A673 (cell line): ENCODE measurements at regions not wholly inside any gene's neighbourhood (a gene's known extent, or its start where the extent isn't known, plus 50 kb on each side); places are given as distances from the start of the nearest gene placed in this dataset.

Experiments
- BruUV-seq: library from RNA; stranded (reverse); fragments of 400-500 nt; replicated peaks from 2 replicates; lab custom pipeline; 2021; lab: Mats Ljungman, UMichigan
- CTCF ChIA-PET: fragments of 300-600 bp; sonication (Branson Sonifier 250); formaldehyde crosslinking; loops from one replicate; lab custom pipeline; 2022; ENCODE audit warnings: antibody characterized with exemption; lab: Charles Lee
- POLR2A ChIA-PET: fragments of 300-600 bp; sonication (Branson Sonifier 250); formaldehyde crosslinking; loops from one replicate; lab custom pipeline; 2022; ENCODE audit warnings: antibody characterized with exemption; ENCODE audit not compliant: low non-redundant PET; lab: Charles Lee
- DNase-seq: peaks from one replicate; pipeline ENCODE4 v3.0.0-alpha.2; 2015; ENCODE audit warnings: low spot score
- H3K27ac ChIP-seq: fragments of 200-600 bp; sonication (generic); 2 replicates; pipeline ENCODE4 v1.5.1; 2016; ENCODE audit warnings: mixed run types, low read depth, mild to moderate bottlenecking, mixed read lengths, antibody characterized with exemption, low read length; ENCODE audit not compliant: poor library complexity, severe bottlenecking
- H3K27me3 ChIP-seq: fragments of 200-600 bp; sonication (generic); replicated peaks from 2 replicates; pipeline ENCODE4 v1.6.1; 2017; ENCODE audit warnings: mixed run types, low read depth, mild to moderate bottlenecking, mixed read lengths, antibody characterized with exemption, low read length; ENCODE audit not compliant: insufficient read depth, poor library complexity
- H3K36me3 ChIP-seq: fragments of 200-600 bp; sonication (generic); 2 replicates; pipeline ENCODE4 v1.6.1; 2016; ENCODE audit warnings: mixed run types, mild to moderate bottlenecking, mixed read lengths, antibody characterized with exemption, low read length; ENCODE audit not compliant: insufficient read depth, poor library complexity, severe bottlenecking
- H3K4me1 ChIP-seq: fragments of 200-600 bp; sonication (generic); 2 replicates; pipeline ENCODE4 v1.6.1; 2017; ENCODE audit warnings: mixed run types, mild to moderate bottlenecking, mixed read lengths, antibody characterized with exemption, low read length; ENCODE audit not compliant: insufficient read depth, poor library complexity, severe bottlenecking
- H3K4me3 ChIP-seq: fragments of 200-600 bp; sonication (generic); 2 replicates; pipeline ENCODE4 v1.5.1; 2016; ENCODE audit warnings: low read depth, mixed run types, mild to moderate bottlenecking, mixed read lengths, low read length; ENCODE audit not compliant: poor library complexity, severe bottlenecking
- H3K9me3 ChIP-seq: fragments of 200-600 bp; sonication (generic); 2 replicates; pipeline ENCODE4 v1.6.1; 2016; ENCODE audit warnings: mixed run types, low read depth, mild to moderate bottlenecking, mixed read lengths, antibody characterized with exemption, low read length; ENCODE audit not compliant: poor library complexity, severe bottlenecking
- EZH2 ChIP-seq: fragments of 200-600 bp; sonication (generic); IDR thresholded peaks from 2 replicates; pipeline ENCODE4 v1.6.1; 2017; ENCODE audit warnings: borderline replicate concordance, low read depth, mild to moderate bottlenecking, mixed read lengths, antibody characterized with exemption, low read length; ENCODE audit not compliant: poor library complexity, severe bottlenecking
- intact Hi-C: fragments of 100-400 bp; cut with micrococcal nuclease; formaldehyde crosslinking; loops from one replicate; pipeline ENCODE4 v1.10.0; 2022; ENCODE audit not compliant: unreplicated experiment
- TF ChIP-seq, protein P1 (sequence below): fragments of 300-800, 200-600 bp; sonication (generic); conservative IDR thresholded peaks from 2 replicates; pipeline ENCODE4 v1.5.1; 2017; ENCODE audit warnings: low read depth, mild to moderate bottlenecking, antibody characterized with exemption, low read length, moderate library complexity, mixed read lengths

DNA sequence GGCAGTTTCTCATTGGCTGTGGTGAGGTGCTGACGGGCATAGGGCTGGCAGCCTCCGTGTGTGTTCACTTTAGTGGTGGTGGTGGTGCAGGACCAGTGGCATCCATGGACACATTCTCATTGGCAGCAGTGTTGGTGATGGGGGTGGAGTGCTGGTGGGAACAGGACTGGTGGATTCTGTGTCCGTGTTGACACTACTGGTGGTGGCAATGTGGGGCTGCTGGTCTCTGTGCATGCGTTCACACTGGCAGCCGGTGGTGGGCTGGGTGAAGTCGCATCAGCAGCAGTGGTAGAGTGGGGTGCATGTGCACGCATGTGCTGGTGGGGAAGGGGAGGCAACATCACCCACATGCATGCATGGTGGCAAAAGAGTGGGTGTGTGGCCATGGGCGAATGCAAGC, 1471.4 kb upstream of the PCDH20 start:
- no peaks in the 10 kb centered on the region for H3K9me3 ChIP-seq
- no peak overlapping the region for H3K4me3 ChIP-seq
- DNase-seq: no peak
- intact Hi-C loops: no loop called here
- ChIA-PET CTCF (no interaction called here), POLR2A (no interaction called here)
- H3K27ac ChIP-seq: no peak overlapping the region
- no peaks in the 10 kb centered on the region for H3K36me3 ChIP-seq
- H3K4me1 ChIP-seq: no peaks in the 10 kb centered on the region
- no peak for TF ChIP-seq EZH2
- no TSS peak for BruUV-seq
- H3K27me3 ChIP-seq: no peaks in the 10 kb centered on the region

DNA sequence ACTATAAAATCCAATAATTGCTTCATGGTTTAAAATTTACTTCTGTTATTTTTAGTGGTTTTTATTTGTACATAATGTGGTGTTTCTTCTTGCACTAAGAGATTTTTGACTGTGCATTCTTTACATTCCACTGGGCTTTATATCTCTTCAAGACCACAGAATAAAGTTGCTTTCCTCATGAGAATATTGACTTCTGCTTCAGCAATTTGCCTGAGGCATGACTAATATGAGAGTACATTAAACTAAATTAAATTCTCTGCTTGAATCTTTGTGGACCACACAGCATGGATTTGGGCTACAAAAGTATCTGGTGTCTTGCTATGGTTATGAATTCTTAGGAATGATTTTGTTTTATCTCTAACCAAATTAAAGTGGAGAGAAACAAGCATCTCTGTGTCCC, 1463.4 kb upstream of the PCDH20 start:
- ChIA-PET CTCF (no interaction called here), POLR2A (no interaction called here)
- intact Hi-C loops: no loop called here
- no peaks in the 10 kb centered on the region for H3K36me3 ChIP-seq
- no peaks in the 10 kb centered on the region for H3K27me3 ChIP-seq
- no TSS peak for BruUV-seq
- H3K27ac ChIP-seq: no peak overlapping the region
- no peak overlapping the region for H3K4me3 ChIP-seq
- peak; percentile 72 for DNase-seq
- TF ChIP-seq, protein P1, sequence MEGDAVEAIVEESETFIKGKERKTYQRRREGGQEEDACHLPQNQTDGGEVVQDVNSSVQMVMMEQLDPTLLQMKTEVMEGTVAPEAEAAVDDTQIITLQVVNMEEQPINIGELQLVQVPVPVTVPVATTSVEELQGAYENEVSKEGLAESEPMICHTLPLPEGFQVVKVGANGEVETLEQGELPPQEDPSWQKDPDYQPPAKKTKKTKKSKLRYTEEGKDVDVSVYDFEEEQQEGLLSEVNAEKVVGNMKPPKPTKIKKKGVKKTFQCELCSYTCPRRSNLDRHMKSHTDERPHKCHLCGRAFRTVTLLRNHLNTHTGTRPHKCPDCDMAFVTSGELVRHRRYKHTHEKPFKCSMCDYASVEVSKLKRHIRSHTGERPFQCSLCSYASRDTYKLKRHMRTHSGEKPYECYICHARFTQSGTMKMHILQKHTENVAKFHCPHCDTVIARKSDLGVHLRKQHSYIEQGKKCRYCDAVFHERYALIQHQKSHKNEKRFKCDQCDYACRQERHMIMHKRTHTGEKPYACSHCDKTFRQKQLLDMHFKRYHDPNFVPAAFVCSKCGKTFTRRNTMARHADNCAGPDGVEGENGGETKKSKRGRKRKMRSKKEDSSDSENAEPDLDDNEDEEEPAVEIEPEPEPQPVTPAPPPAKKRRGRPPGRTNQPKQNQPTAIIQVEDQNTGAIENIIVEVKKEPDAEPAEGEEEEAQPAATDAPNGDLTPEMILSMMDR: no peak
- TF ChIP-seq EZH2: no peak
- H3K9me3 ChIP-seq: no peaks in the 10 kb centered on the region
- H3K4me1 ChIP-seq: peaks cover 5% of the 10 kb centered on the region

DNA sequence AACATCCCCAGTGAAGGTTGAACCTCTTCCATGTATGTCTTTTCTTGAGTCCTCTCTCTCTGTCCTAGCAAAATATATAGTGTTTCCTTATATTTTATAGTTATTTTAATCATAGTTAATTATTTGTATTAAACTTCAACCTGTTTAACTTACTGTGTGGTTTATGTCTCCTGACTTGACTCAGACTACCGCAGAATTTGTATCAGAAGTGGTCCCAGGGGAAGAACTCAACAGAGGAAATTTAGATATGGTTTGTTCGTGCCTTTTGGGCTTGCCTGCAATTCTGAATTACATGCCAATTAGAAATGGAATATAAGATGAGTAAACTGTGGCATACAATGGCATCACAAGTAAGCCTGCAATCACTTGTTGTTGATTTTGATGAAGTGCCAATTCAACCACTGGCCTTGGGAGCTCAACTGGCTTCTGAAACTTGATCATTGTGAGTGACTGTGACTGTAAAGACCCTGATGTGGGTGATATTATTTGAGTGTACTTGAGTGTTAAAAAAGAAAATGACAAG, 1459.5 kb upstream of the PCDH20 start:
- no TSS peak for BruUV-seq
- peak; percentile 60 for DNase-seq
- Histone ChIP-seq H3K4me3 (no peak overlapping the region), H3K4me1 (peaks cover 5% of the 10 kb centered on the region), H3K27me3 (no peaks in the 10 kb centered on the region), H3K27ac (no peak overlapping the region), H3K9me3 (no peaks in the 10 kb centered on the region), H3K36me3 (no peaks in the 10 kb centered on the region)
- intact Hi-C loops: no loop called here
- TF ChIP-seq, protein P1: no peak
- TF ChIP-seq EZH2: no peak
- ChIA-PET POLR2A (no interaction called here), CTCF (no interaction called here)

DNA sequence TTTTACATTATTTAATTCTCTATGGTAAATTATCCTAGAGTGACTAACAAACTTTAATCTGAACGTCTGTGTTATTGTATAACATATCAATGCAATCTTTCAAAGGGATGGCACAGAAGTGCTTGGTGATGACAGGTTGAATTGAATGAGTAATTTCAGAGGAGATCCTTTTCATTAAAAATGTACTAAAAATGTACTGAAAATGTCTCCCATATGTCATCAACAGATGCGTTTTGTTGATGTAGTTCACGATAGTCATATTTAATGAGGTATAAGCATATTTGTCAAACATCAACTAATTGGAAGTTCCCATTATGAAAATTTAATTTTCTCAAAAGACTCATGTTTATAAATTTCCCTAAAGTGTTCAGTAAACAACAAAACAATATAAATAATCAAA, 1434.7 kb upstream of the PCDH20 start:
- CTCF ChIA-PET: no interaction called here
- H3K27ac ChIP-seq: no peak overlapping the region
- H3K36me3 ChIP-seq: no peaks in the 10 kb centered on the region
- POLR2A ChIA-PET: no interaction called here
- no TSS peak for BruUV-seq
- no peak for DNase-seq
- H3K4me3 ChIP-seq: no peak overlapping the region
- no peaks in the 10 kb centered on the region for H3K9me3 ChIP-seq
- no peaks in the 10 kb centered on the region for H3K4me1 ChIP-seq
- H3K27me3 ChIP-seq: no peaks in the 10 kb centered on the region
- TF ChIP-seq EZH2: no peak
- TF ChIP-seq, protein P1: no peak
- intact Hi-C loops: no loop called here
